ENCODE measurements at regions not wholly inside any gene's neighbourhood (a gene's known extent, or its start where the extent isn't known, plus 50 kb on each side); places are given as distances from the start of the nearest gene placed in this dataset.

GRCh38 chr18:46220116-46220515, 115.9 kb downstream of the HAUS1 start:
- TF ChIP-seq CTCF (IDR thresholded peaks at IDR 0.05; ENCODE audit: low read length) (no peak), EZH2 (optimal IDR thresholded peaks at IDR 0.05; ENCODE audit: low read depth, low read length) (no peak), EZH2phosphoT487 (IDR thresholded peaks at IDR 0.05; ENCODE audit: low read length) (no peak)

All from MM.1S (cell line).